C4-2B (cell line): ENCODE measurements at regions not wholly inside any gene's neighbourhood (a gene's known extent, or its start where the extent isn't known, plus 50 kb on each side); places are given as distances from the start of the nearest gene placed in this dataset.

Experiments used
- H3K27ac ChIP-seq: fragments of 450-650 bp; 2 replicates; pipeline ENCODE4 v1.5.1; 2017
- CTCF ChIP-seq: fragments of 450-650 bp; conservative IDR thresholded peaks from 2 replicates; pipeline ENCODE4 v1.5.1; 2017; ENCODE audit warnings: mild to moderate bottlenecking
- ZFX ChIP-seq: fragments of 450-650 bp; IDR thresholded peaks from 2 replicates; pipeline ENCODE4 v1.6.1; 2017

- no peak overlapping the region for H3K27ac ChIP-seq
- TF ChIP-seq CTCF (no peak), ZFX (no peak)
Observed at GRCh38 chr9:85884256-85884655, 56.7 kb upstream of the NAA35 start.

- no peak overlapping the region for H3K27ac ChIP-seq
- TF ChIP-seq ZFX (no peak), CTCF (no peak)
Observed at GRCh38 chr9:85890962-85891361, 50.0 kb upstream of the NAA35 start.
